SU-DHL-6 (cell line): ENCODE measurements at regions not wholly inside any gene's neighbourhood (a gene's known extent, or its start where the extent isn't known, plus 50 kb on each side); places are given as distances from the start of the nearest gene placed in this dataset.

ENCODE experiments used
- H2AFZ ChIP-seq: fragments of 200-600 bp; sonication (generic); 2 replicates; pipeline ENCODE4 v1.6.1; 2014; ENCODE audit warnings: low read depth, mild to moderate bottlenecking, moderate library complexity, mixed read lengths, antibody characterized with exemption, low read length; ENCODE audit not compliant: severe bottlenecking
- H3F3A ChIP-seq: fragments of 200-600 bp; shearing (Covaris generic); 2 replicates; pipeline ENCODE4 v1.6.0; 2016; ENCODE audit warnings: antibody characterized with exemption, mild to moderate bottlenecking; ENCODE audit not compliant: insufficient read depth
- H3K27ac ChIP-seq: fragments of 200-600 bp; sonication (generic); 2 replicates; pipeline ENCODE4 v1.5.1; 2016; ENCODE audit warnings: low read depth, mild to moderate bottlenecking, low read length, moderate library complexity, mixed read lengths
- H3K27me3 ChIP-seq: fragments of 200-600 bp; sonication (generic), shearing (Covaris generic); 2 replicates; pipeline ENCODE4 v1.6.0; 2014; ENCODE audit warnings: mild to moderate bottlenecking, low read length
- H3K36me3 ChIP-seq: fragments of 200-600 bp; sonication (generic); 2 replicates; pipeline ENCODE4 v1.6.1; 2014; ENCODE audit warnings: mild to moderate bottlenecking, low read length, mixed read lengths
- H3K4me2 ChIP-seq: fragments of 300-600, 200-600 bp; shearing (Covaris generic), sonication (generic); 2 replicates; pipeline ENCODE4 v1.6.0; 2014; ENCODE audit warnings: low read length, low read depth, mild to moderate bottlenecking; ENCODE audit not compliant: poor library complexity, severe bottlenecking
- H3K4me3 ChIP-seq: fragments of 200-600 bp; sonication (generic); 2 replicates; pipeline ENCODE4 v1.5.1; 2014; ENCODE audit warnings: antibody characterized with exemption, low read length, mild to moderate bottlenecking, mixed read lengths; ENCODE audit not compliant: insufficient read depth, poor library complexity, severe bottlenecking
- H3K79me2 ChIP-seq: fragments of 200-600 bp; sonication (generic); 2 replicates; pipeline ENCODE4 v1.6.1; 2014; ENCODE audit warnings: mild to moderate bottlenecking, low read length, moderate library complexity; ENCODE audit not compliant: insufficient read depth
- H3K9ac ChIP-seq: fragments of 200-600 bp; sonication (generic); 2 replicates; pipeline ENCODE4 v1.7.0; 2014; ENCODE audit warnings: mild to moderate bottlenecking, low read length
- H3K9me2 ChIP-seq: fragments of 200-600 bp; sonication (generic); replicated peaks from 2 replicates; pipeline ENCODE4 v1.6.1; 2014; ENCODE audit warnings: low read length; ENCODE audit not compliant: insufficient read depth
- H3K9me3 ChIP-seq: fragments of 200-600 bp; sonication (generic); 2 replicates; pipeline ENCODE4 v1.6.1; 2014; ENCODE audit warnings: low read length, mixed read lengths; ENCODE audit not compliant: insufficient read depth
- H4K20me1 ChIP-seq: fragments of 200-600 bp; sonication (generic); 2 replicates; pipeline ENCODE4 v1.6.1; 2014; ENCODE audit warnings: low read depth, mild to moderate bottlenecking, antibody characterized with exemption, low read length, moderate library complexity, mixed read lengths
- EZH2phosphoT487 ChIP-seq: fragments of 200-600 bp; sonication (generic), shearing (Covaris generic); conservative IDR thresholded peaks from 2 replicates; pipeline ENCODE4 v1.6.1; 2018; ENCODE audit warnings: mild to moderate bottlenecking, antibody characterized with exemption, low read length, moderate library complexity, mixed read lengths
- TF ChIP-seq, protein P1 (sequence below): fragments of 200-600 bp; sonication (generic); IDR thresholded peaks from one replicate; pipeline ENCODE4 v1.5.1; 2017; ENCODE audit warnings: antibody characterized with exemption, mild to moderate bottlenecking, low read length, moderate library complexity; ENCODE audit not compliant: insufficient read depth, poor library complexity, severe bottlenecking

DNA sequence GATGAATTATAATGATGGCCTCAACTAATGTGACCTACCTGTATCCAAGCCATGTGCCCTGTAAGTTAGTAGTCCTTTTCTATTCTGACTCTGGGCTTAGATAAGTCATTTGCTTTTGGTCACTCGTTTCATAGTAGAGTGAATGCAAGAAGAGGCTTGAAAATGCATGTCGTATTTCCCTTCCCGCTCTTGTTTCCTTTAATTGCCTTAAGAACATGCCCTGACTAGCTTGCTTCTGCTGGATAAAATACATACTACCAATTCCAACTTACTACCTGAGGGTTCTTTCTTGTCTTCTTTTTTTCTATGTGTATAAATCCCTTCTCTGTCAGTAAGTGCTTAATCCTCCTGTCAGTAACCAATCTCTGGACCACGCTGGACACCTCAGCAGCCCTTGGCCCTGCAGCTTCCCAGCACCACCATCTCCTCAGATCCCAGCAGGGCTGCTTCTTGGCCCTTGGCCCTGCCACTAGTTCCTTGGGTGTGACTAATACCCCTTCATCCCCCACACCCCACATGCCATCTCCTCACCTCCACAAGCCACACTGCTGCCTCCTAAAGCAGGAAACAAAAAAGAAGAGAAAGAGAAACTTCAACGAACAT, 771.7 kb downstream of the IGSF11 start:
- Histone ChIP-seq H4K20me1 (no peaks in the 10 kb centered on the region), H3K36me3 (no peaks in the 10 kb centered on the region), H3K4me2 (no peak overlapping the region)

GRCh38 chr3:118267588-118267987, 767.1 kb downstream of the IGSF11 start:
- H3K79me2 ChIP-seq: no peaks in the 10 kb centered on the region
- no peaks in the 10 kb centered on the region for H3F3A ChIP-seq
- no peak overlapping the region for H3K9ac ChIP-seq
- no peaks in the 10 kb centered on the region for H3K36me3 ChIP-seq
- no peaks in the 10 kb centered on the region for H3K9me3 ChIP-seq
- no peak overlapping the region for H3K4me2 ChIP-seq
- no peak overlapping the region for H2AFZ ChIP-seq
- TF ChIP-seq, protein P1, sequence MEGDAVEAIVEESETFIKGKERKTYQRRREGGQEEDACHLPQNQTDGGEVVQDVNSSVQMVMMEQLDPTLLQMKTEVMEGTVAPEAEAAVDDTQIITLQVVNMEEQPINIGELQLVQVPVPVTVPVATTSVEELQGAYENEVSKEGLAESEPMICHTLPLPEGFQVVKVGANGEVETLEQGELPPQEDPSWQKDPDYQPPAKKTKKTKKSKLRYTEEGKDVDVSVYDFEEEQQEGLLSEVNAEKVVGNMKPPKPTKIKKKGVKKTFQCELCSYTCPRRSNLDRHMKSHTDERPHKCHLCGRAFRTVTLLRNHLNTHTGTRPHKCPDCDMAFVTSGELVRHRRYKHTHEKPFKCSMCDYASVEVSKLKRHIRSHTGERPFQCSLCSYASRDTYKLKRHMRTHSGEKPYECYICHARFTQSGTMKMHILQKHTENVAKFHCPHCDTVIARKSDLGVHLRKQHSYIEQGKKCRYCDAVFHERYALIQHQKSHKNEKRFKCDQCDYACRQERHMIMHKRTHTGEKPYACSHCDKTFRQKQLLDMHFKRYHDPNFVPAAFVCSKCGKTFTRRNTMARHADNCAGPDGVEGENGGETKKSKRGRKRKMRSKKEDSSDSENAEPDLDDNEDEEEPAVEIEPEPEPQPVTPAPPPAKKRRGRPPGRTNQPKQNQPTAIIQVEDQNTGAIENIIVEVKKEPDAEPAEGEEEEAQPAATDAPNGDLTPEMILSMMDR: no peak
- TF ChIP-seq EZH2phosphoT487: no peak
- H4K20me1 ChIP-seq: no peaks in the 10 kb centered on the region
- H3K4me3 ChIP-seq: no peak overlapping the region
- H3K9me2 ChIP-seq: no peaks in the 10 kb centered on the region
- no peaks in the 10 kb centered on the region for H3K27me3 ChIP-seq
- H3K27ac ChIP-seq: no peak overlapping the region

More for the DNA sequence above, 771.7 kb downstream of the IGSF11 start:
- Histone ChIP-seq H2AFZ (no peak overlapping the region), H3K27me3 (no peaks in the 10 kb centered on the region), H3F3A (no peaks in the 10 kb centered on the region), H3K79me2 (no peaks in the 10 kb centered on the region), H3K9me3 (no peaks in the 10 kb centered on the region), H3K4me3 (no peak overlapping the region), H3K9me2 (no peaks in the 10 kb centered on the region), H3K27ac (no peak overlapping the region), H3K9ac (no peak overlapping the region)
- TF ChIP-seq, protein P1: no peak
- no peak for TF ChIP-seq EZH2phosphoT487

DNA sequence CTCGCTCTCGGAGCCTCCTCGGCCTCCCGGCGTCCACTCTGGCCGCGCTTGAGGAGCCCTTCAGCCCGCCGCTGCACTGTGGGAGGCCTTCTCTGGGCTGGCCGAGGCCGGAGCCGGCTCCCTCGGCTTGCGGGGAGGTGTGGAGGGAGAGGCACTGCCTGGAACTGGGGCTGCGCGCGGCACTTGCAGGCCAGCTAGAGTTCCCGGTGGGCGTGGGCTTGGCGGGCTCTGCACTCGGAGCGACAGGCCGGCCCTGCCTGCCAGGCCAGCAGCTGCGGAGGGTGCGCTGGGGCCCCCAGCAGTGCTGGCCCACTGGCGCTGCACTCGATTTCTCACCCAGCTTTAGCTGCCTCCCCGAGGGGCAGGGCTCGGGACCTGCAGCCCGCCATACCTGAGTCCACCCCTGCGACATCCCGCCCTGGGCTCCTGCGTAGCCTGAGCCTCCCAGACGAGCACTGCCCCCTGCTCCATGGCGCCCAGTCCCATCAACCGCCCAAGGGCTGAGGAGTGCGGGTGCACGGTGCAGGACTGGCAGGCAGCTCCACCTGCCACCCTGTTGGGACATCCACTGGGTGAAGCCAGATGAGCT, 765.0 kb downstream of the IGSF11 start:
- Histone ChIP-seq H3F3A (no peaks in the 10 kb centered on the region), H3K27me3 (no peaks in the 10 kb centered on the region), H3K27ac (no peak overlapping the region), H3K9me3 (no peaks in the 10 kb centered on the region), H4K20me1 (no peaks in the 10 kb centered on the region), H3K79me2 (no peaks in the 10 kb centered on the region), H3K9ac (no peak overlapping the region), H3K4me2 (no peak overlapping the region), H2AFZ (no peak overlapping the region), H3K9me2 (no peaks in the 10 kb centered on the region; the same call in 1 of the 2 replicates), H3K4me3 (no peak overlapping the region), H3K36me3 (no peaks in the 10 kb centered on the region)
- TF ChIP-seq, protein P1: no peak
- no peak for TF ChIP-seq EZH2phosphoT487
